AG09309 (cell line): ENCODE measurements at regions not wholly inside any gene's neighbourhood (a gene's known extent, or its start where the extent isn't known, plus 50 kb on each side); places are given as distances from the start of the nearest gene placed in this dataset.

ENCODE experiments used
- DNase-seq: peaks from one replicate; pipeline ENCODE4 v3.0.0-alpha.2; 2010; ENCODE audit warnings: low read depth
- H3K4me3 ChIP-seq: 2 replicates; pipeline ENCODE4 v1.5.1; 2011; ENCODE audit warnings: mild to moderate bottlenecking, low read depth, low read length, moderate library complexity; ENCODE audit not compliant: control insufficient read depth
- TF ChIP-seq, protein P1 (sequence below): IDR thresholded peaks from 2 replicates; pipeline ENCODE4 v1.5.1; 2011; ENCODE audit warnings: mild to moderate bottlenecking, low read depth, low read length, inconsistent platforms; ENCODE audit not compliant: insufficient read depth, control insufficient read depth; ENCODE audit errors: missing control alignments

DNA sequence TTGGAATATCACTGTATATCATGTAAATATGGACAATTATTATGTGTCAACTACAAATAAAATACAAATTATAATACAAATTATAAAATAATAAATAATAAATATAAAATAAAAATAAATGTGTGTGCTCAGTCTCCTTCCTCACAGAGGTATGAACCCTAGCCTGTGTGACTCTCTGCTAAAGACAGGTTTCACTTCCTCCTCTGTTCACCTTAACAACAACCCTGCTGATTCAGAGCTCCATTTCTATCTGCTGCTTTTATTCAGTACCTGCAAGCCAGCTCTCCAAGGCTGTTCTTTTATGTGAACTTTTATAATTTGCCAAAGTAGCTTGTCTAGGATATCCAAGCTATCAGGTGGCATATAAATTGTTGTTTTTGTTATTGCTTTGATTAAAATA is 610.7 kb upstream of the GRM7 start:
- no peak overlapping the region for H3K4me3 ChIP-seq
- TF ChIP-seq, protein P1, sequence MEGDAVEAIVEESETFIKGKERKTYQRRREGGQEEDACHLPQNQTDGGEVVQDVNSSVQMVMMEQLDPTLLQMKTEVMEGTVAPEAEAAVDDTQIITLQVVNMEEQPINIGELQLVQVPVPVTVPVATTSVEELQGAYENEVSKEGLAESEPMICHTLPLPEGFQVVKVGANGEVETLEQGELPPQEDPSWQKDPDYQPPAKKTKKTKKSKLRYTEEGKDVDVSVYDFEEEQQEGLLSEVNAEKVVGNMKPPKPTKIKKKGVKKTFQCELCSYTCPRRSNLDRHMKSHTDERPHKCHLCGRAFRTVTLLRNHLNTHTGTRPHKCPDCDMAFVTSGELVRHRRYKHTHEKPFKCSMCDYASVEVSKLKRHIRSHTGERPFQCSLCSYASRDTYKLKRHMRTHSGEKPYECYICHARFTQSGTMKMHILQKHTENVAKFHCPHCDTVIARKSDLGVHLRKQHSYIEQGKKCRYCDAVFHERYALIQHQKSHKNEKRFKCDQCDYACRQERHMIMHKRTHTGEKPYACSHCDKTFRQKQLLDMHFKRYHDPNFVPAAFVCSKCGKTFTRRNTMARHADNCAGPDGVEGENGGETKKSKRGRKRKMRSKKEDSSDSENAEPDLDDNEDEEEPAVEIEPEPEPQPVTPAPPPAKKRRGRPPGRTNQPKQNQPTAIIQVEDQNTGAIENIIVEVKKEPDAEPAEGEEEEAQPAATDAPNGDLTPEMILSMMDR = no peak
- DNase-seq = no peak

GRCh38 chr3:6251612-6252400 is 609.1 kb upstream of the GRM7 start:
- TF ChIP-seq, protein P1 = no peak
- H3K4me3 ChIP-seq = no peak overlapping the region
- no peak for DNase-seq

GRCh38 chr3:6254490-6254889 is 606.4 kb upstream of the GRM7 start:
- no peak overlapping the region for H3K4me3 ChIP-seq
- TF ChIP-seq, protein P1 = no peak
- no peak for DNase-seq

DNA sequence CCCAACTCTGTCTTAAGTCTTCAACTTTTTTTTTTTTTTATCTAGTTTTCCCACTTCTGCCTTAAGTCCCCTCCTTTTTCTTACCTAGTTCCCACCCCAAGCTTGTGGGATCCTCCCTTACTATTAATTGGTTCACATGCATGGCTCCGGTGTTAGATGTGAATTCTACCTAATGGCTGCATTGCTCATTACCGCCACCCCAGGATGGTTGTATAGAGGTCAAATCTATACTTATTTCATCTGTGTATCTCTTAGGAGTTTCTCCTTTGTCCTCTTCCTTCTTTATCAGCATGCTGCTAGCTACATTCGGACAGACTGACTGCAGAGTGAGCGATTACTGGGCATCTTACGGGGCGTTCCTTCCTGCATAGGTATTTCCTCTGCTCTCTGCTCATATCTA is 605.7 kb upstream of the GRM7 start:
- DNase-seq = no peak
- TF ChIP-seq, protein P1 = no peak

DNA sequence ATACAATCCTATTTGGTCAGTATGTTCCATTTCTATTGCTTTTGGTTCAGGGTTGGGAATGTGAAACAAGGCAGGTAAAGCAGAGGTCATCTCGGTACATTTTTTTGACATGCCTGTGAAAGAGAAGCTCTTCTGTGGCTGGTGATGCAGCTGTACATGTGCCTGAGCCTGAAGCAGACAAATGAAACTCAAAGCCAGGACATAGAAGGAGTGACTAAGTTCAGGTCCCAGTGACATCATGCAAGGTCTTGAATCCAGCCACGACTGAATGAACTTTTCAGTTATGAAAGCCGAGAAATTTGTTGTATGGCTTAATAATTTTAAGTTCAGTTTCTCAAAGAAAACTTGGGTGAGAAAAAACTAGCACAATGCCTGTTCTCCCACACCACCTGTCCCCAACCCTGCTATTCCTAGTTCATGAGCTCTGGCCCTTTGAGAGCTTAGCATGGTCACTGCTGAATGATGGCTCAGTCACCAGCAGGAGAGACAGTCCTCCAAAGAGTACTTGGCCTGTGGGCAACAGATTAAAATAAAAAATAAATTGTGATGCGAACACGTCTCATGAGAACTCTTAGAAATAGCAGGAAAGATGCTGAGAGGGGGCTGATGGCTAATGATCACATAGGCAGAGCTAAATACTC is 600.2 kb upstream of the GRM7 start:
- H3K4me3 ChIP-seq = no peak overlapping the region
- DNase-seq = no peak
- TF ChIP-seq, protein P1 = no peak

More for the DNA sequence above, 605.7 kb upstream of the GRM7 start:
- no peak overlapping the region for H3K4me3 ChIP-seq

GRCh38 chr3:6262010-6262409 is 598.9 kb upstream of the GRM7 start:
- no peak overlapping the region for H3K4me3 ChIP-seq
- no peak for DNase-seq
- TF ChIP-seq, protein P1 = no peak
